Fibroblast of pulmonary artery (primary cell): ENCODE measurements at regions not wholly inside any gene's neighbourhood (a gene's known extent, or its start where the extent isn't known, plus 50 kb on each side); places are given as distances from the start of the nearest gene placed in this dataset.
A peak's percentile ranks its signal among the peaks of the same experiment; 100 is the strongest.

Source experiments
- DNase-seq: peaks from one replicate; pipeline ENCODE4 v3.0.0-alpha.2; 2010; ENCODE audit warnings: low read depth
- H3K4me3 ChIP-seq: replicated peaks from 2 replicates; pipeline ENCODE4 v1.5.1; 2011; ENCODE audit warnings: low read depth, mild to moderate bottlenecking, control low read depth, low read length, moderate library complexity
- CTCF ChIP-seq: IDR thresholded peaks from 2 replicates; pipeline ENCODE4 v1.5.1; 2011; ENCODE audit warnings: mild to moderate bottlenecking, control low read depth, low read length, inconsistent platforms; ENCODE audit errors: missing control alignments

GRCh38 chr1:219498666-219499065 lies 114.2 kb downstream of the ZC3H11B start:
- no peak overlapping the region for H3K4me3 ChIP-seq
- no peak for TF ChIP-seq CTCF
- peak; percentile 91 for DNase-seq

- no peak for TF ChIP-seq CTCF
- no peak overlapping the region for H3K4me3 ChIP-seq
- no peak for DNase-seq
Measured at GRCh38 chr1:219495737-219496408, 117.0 kb downstream of the ZC3H11B start.

GRCh38 chr1:219492717-219493116 lies 120.2 kb downstream of the ZC3H11B start:
- DNase-seq: no peak
- no peak for TF ChIP-seq CTCF
- no peak overlapping the region for H3K4me3 ChIP-seq

GRCh38 chr1:219490566-219490965 lies 122.3 kb downstream of the ZC3H11B start:
- DNase-seq: no peak
- no peak for TF ChIP-seq CTCF
- H3K4me3 ChIP-seq: no peak overlapping the region

- no peak for DNase-seq
- TF ChIP-seq CTCF: no peak
- H3K4me3 ChIP-seq: no peak overlapping the region
Measured at GRCh38 chr1:219489636-219490035, 123.3 kb downstream of the ZC3H11B start.

- no peak for DNase-seq
- TF ChIP-seq CTCF: no peak
- no peak overlapping the region for H3K4me3 ChIP-seq
Measured at GRCh38 chr1:219488275-219488674, 124.6 kb downstream of the ZC3H11B start.

GRCh38 chr1:219483530-219483929 lies 129.4 kb downstream of the ZC3H11B start:
- no peak for TF ChIP-seq CTCF
- no peak for DNase-seq
- no peak overlapping the region for H3K4me3 ChIP-seq
